GM18499 (cell line): ENCODE measurements at regions not wholly inside any gene's neighbourhood (a gene's known extent, or its start where the extent isn't known, plus 50 kb on each side); places are given as distances from the start of the nearest gene placed in this dataset.

Experiments used
- ATAC-seq: cut with Tn5 transposase; IDR thresholded peaks from one replicate; pipeline ENCODE4 v1.9.1; 2021; ENCODE audit warnings: moderate number of reproducible peaks; ENCODE audit not compliant: insufficient read depth, unreplicated experiment

DNA sequence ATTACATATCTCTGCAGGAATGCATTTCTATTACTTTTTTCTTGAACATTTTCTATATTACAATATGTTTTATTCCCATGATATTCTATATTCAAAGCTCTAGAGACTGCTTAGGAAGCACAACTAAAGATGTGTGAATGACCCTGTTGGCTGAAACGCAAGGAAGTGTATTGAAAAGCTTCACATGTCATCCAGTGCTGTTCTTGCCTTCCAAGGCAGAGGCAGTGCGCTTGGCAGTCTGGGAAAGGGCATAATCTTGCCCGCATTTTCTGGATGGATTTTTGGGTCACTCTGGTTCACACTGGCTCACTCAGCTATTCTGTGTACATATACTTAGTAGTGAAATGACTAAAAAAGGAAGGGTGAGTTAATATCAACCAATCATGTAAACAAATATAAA is 262.4 kb downstream of the PTPRC start:
- ATAC-seq, result no peak

DNA sequence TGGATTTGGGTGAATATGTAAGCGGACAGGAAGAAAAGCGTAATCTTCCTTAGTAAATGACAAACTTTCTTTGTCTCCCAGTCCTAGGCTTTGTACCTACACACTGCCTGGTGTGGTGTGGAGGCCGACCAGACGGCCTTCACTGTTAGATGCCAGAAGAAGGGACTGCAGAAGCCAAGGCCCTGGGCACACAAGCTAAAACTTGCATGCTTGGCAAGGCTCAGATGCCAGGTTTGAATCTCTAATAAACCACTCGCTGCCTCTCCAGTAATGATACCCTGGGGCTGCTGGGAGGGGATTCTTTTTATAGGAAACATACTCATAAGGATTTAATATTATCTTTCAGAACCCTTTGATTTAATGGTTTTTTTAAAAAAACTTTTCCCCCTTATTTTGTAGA is 263.8 kb downstream of the PTPRC start:
- no peak for ATAC-seq

- no peak for ATAC-seq
Observed at GRCh38 chr1:198903203-198903602, 264.4 kb downstream of the PTPRC start.

GRCh38 chr1:198903621-198904020 is 264.8 kb downstream of the PTPRC start:
- ATAC-seq, result no peak

- no peak for ATAC-seq
Observed at GRCh38 chr1:198904321-198904720, 265.5 kb downstream of the PTPRC start.

DNA sequence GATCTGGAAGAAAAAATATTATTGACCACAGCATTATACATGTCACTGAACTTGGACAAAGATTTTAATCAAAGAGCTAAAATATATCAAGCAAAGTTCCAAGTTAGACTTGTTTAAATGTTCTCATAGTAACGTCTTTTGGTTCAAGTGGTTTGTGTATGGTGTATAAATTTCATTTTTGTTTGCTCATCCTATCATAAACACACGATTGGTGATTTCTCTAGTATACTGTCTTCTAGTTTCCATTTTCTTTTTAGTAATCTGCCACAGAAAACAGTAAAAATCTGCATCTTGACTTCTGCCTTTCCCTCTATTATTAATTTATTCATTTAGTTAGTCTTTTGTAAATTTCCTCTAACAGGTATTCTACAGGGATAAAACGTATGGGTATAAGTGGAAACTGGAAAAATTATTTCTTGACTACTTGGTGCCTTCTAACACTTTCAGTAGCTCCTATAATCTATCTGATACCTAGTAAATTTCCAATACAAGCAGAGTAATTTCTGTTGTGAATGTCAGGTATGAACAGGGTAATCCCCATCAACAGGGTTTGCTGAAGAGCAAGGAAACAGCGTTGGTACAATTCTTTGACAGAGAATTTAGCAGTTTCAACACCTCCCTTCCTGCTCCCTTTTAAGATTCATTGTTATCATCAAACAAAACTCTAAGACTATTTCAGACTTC is 268.0 kb downstream of the PTPRC start:
- no peak for ATAC-seq

- no peak for ATAC-seq
Observed at GRCh38 chr1:198907423-198907746, 268.5 kb downstream of the PTPRC start.

GRCh38 chr1:198908995-198909394 is 270.2 kb downstream of the PTPRC start:
- no peak for ATAC-seq

DNA sequence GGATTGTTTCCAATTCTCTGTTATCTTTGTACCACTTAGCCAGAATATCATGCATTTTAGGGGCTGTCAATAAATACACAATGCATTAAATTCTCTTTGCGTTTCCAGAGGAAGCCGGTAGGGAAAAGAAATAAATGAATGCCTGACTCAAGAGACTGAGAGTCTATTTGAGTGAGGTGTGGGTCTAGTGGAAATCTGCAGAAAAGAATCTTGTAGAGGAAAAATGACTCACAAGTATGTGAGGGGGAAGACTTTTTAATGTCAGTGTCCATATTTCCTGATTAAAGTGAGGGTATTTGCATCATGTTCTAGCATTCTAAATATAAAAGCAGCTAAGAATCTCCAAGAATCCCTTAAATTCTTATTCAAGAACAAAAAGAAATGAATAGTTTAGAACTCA is 271.1 kb downstream of the PTPRC start:
- ATAC-seq, result no peak

DNA sequence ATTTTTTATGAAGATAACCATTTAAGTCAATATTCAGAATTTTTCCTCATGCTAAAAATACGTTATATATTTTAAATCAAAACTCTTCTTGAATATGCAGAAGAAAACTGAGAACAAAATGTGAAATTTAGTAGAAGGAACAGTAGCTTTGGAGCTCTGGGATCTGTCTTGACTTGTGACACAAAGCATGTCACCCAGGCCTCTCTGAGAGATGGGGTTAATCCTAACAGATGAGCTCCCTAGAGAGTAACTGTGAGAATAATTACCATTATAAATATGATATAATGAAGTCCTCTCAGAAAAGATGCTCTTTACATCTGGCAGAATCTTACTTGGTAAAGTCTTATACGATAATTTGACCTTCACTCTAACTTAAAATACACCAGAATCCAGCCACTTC is 272.0 kb downstream of the PTPRC start:
- no peak for ATAC-seq

DNA sequence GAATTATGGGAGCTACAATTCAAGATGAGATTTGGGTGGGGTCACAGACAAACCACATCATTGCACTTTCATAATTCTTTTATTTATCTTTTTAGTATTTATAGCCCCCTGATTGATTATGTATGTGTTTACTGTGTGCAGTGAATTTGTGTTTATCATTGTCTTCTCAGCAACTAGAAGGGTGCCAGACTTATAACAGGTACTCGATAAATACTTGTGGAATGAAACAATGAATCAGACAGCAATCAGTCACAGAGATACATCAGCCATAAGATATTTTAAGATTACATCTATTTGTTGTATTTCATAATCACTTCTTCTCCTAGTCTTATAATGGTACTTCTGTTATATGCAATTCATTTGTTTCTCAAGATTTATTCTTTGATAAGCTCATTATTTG is 273.2 kb downstream of the PTPRC start:
- ATAC-seq, result no peak

- no peak for ATAC-seq
Observed at GRCh38 chr1:198913667-198914066, 274.8 kb downstream of the PTPRC start.

DNA sequence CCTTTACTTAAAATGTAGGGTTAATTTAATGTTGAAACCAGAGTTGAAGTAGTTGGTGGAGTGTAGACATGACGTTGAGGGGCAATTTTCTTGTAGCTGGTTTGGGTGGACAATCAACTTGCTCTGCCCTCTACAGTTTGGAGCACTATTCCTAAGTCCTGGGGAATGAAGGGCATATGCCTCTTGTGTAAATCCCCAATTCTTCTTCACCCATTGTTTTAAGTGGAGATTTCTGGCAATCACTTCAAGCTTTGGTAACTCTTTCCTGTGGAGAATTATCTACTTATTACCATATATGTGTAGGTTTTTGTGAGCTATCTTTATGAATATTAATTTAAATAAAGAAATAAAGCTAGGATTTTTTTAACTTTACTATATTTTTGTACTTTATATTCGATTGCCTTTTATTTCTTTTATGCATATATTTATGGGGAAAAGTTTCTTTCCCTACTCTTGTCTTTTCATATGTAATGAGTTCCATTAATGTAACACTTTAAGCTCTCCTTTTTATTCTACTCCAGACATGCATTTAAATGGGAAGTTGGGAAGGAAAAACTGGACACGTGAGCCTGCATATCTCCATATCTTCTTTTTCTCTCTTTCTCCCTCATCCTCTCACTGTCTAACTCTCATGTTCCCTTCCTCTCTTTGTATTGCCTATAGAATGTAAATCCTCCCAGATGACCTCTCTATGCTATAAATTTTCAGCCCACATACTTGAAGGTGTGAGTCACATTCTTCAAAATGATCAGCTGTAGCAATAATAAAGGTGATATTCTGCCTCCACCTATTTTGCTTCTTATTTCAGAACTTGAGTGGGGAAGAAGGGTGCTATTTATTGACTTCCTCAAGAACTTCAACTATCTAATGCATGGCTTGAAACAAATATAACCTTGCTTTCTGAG is 276.7 kb downstream of the PTPRC start:
- ATAC-seq, result no peak

- ATAC-seq, result no peak
Observed at GRCh38 chr1:198917226-198917625, 278.4 kb downstream of the PTPRC start.

GRCh38 chr1:198918920-198919319 is 280.1 kb downstream of the PTPRC start:
- ATAC-seq, result no peak

GRCh38 chr1:198919667-198920398 is 281.0 kb downstream of the PTPRC start:
- ATAC-seq, result no peak

DNA sequence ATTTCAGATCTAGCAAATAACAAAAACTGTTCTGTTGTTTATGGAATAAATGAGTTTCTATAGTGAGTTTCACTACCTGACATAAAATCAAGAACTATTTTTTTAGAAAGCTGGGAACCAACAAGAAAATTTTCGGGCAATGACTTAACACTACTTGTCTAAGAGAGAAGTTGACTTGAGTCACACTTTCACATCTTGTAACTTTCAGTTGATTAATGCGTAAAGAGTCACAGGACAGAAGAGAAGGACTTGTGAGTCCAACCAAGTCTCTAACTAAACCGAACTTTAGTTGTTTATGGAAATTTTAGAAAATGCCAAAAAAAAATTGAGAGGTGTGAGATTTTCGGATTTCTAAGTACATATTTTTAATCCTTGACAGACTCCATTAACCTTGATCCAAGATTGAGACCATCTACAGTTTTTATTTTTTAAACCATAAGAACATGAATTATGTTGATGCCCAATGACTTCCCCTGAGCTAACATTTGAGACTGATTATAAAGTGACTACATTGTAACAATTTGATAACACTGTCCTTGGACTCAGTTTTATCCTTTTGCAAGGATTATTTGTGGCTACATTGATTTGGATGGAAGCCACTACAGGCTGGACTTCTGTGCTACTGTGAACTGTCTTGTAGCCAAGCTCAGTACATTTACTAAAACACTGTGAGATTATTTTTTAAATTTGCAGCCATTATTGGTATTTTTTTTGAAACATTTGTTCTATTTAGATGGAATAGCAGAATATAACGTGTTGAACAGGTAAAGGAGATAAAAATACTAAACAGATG is 284.0 kb downstream of the PTPRC start:
- peak; percentile 51 for ATAC-seq

DNA sequence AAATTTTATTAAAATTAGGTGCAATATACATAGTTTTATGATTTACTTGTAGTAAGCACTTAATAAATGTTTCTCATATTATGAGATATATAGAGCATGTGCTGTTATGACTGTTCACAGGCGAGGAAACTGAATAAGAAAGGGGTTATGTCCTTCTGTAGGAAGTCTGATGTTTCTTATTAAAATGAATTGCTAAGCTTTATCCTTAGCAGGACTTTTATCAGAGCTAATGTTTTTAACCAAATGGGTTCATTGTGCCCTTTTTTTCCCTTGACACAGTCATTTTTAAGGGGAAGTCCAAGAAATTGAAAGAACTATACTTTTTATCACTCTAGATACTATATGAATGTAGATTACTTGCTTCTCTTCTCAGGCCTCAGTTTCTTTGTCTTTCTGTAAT is 285.2 kb downstream of the PTPRC start:
- ATAC-seq, result no peak

DNA sequence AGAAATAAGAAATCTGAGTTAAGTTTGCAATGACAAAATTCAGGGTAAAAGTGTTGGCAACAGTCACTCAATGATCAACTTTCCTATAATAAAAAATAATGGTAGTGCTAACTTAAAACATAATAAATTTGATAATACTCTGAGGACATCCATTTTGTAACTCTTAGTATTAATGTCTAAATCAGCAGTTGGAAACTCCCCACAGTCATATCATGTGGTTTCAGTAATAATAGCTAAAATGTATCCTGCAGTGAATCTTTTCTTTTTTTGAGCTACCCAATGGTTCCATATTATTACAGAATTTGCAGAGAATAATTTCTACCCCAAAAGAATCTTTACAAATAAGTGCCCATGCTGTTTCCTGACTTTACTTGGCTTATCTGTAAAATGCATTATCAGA is 286.7 kb downstream of the PTPRC start:
- no peak for ATAC-seq

DNA sequence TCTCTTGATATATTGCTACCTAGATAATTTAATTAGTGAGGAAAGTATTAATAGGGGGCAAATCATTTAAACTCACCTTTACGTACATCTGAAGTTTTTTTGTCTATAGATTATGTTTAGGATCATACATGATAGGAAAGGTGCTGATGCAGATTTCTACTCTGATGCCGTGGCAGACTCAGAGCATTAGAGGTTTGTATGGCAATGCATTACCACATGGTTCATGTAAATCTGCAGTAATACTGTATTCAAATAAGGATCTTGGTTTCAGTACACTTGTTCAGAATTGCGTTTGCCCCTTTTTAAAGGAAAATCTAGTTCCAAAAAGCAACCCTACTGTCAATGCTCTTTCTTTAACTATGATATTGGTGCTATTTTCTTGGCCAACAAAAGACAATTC is 288.3 kb downstream of the PTPRC start:
- no peak for ATAC-seq
